Esophagus squamous epithelium (tissue), 4 donors: ENCODE measurements at regions not wholly inside any gene's neighbourhood (a gene's known extent, or its start where the extent isn't known, plus 50 kb on each side); places are given as distances from the start of the nearest gene placed in this dataset.

Experiments
- POLR2A ChIP-seq, 4 donors: fragments of 450-650 bp; IDR thresholded peaks; one replicate each; pipeline ENCODE4 v1.6.1; 2017; ENCODE audit warnings: antibody characterized with exemption in 4 of 4, mild to moderate bottlenecking in 4 of 4, moderate library complexity in 3 of 4
- TF ChIP-seq, protein P1 (sequence below), 6 experiments: fragments of 450-650 bp in 4 of 6; fragments of 200-600 bp in 2 of 6; sonication (generic) in 2 of 6; IDR thresholded peaks; one replicate each; pipeline ENCODE4 v1.5.1; 2016 to 2019; ENCODE audit warnings: antibody characterized with exemption in 6 of 6, mild to moderate bottlenecking in 4 of 6, moderate library complexity in 4 of 6

DNA sequence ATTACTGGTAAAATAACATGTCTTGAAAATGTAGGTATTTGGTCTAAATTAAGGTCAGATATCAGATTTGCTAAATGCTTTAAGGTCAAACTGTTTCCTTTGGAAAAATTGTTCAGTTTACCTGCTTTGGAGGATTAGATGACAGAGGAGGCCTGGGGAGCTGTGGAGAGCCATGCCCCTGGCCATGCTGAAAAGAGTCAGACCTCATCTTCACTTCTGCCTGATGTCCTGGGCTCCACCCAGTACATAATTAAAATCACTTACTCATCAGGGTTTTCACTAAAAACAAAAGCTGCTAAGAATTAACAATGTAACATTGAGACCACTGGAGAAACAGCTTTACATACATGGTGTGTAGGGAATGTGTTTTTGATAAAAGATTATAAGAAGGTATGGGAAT lies 60.8 kb upstream of the UNC93A start:
- no peak for TF ChIP-seq POLR2A (IDR thresholded peaks at IDR 0.05)
- TF ChIP-seq, protein P1, sequence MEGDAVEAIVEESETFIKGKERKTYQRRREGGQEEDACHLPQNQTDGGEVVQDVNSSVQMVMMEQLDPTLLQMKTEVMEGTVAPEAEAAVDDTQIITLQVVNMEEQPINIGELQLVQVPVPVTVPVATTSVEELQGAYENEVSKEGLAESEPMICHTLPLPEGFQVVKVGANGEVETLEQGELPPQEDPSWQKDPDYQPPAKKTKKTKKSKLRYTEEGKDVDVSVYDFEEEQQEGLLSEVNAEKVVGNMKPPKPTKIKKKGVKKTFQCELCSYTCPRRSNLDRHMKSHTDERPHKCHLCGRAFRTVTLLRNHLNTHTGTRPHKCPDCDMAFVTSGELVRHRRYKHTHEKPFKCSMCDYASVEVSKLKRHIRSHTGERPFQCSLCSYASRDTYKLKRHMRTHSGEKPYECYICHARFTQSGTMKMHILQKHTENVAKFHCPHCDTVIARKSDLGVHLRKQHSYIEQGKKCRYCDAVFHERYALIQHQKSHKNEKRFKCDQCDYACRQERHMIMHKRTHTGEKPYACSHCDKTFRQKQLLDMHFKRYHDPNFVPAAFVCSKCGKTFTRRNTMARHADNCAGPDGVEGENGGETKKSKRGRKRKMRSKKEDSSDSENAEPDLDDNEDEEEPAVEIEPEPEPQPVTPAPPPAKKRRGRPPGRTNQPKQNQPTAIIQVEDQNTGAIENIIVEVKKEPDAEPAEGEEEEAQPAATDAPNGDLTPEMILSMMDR (IDR thresholded peaks at IDR 0.05) = no peak
